Body of pancreas (tissue), 4 donors: ENCODE measurements at regions not wholly inside any gene's neighbourhood (a gene's known extent, or its start where the extent isn't known, plus 50 kb on each side); places are given as distances from the start of the nearest gene placed in this dataset.

Experiments
- ATAC-seq: fragments of 150-250 bp; one replicate; pipeline ENCODE4 v1.9.1; 2016
- DNase-seq, 4 donors: peaks; one replicate each; pipeline ENCODE4 v3.0.0-alpha.2; 2019
- H3K27ac ChIP-seq, 4 donors: fragments of 200-600 bp; sonication (generic); 1 replicate in 3 of 4; 2 replicates in 1 of 4; pipeline versions ENCODE4 v1.5.1 to v1.6.1; 2016 to 2019; ENCODE audit warnings: mild to moderate bottlenecking in 1 of 4, mixed read lengths in 1 of 4, moderate library complexity in 1 of 4
- H3K27me3 ChIP-seq, 2 donors: fragments of 200-600 bp; sonication (generic); one replicate each; pipeline ENCODE4 v1.6.0; 2016; ENCODE audit warnings: mild to moderate bottlenecking in 1 of 2
- H3K36me3 ChIP-seq, 2 donors: fragments of 200-600 bp; sonication (generic); replicated peaks in 1 of 2; 2 replicates each; pipeline ENCODE4 v1.5.1; 2016; ENCODE audit warnings: low read depth in 2 of 2; ENCODE audit not compliant: insufficient read depth in 1 of 2
- H3K4me1 ChIP-seq: fragments of 200-600 bp; sonication (generic); one replicate; pipeline ENCODE4 v1.6.0; 2016
- H3K4me3 ChIP-seq, 2 donors: fragments of 200-600 bp; sonication (generic); 1 replicate in 1 of 2; 2 replicates in 1 of 2; pipeline ENCODE4 v1.5.1; 2016 to 2019
- H3K9me3 ChIP-seq, 3 donors: fragments of 200-600 bp; sonication (generic); 1 replicate in 2 of 3; 2 replicates in 1 of 3; pipeline ENCODE4 v1.5.1; 2016
- POLR2A ChIP-seq, 3 donors: fragments of 450-650 bp; IDR thresholded peaks; one replicate each; pipeline ENCODE4 v1.6.1; 2016; ENCODE audit warnings: antibody characterized with exemption in 3 of 3, mild to moderate bottlenecking in 2 of 3
- WGBS, 2 donors: methylation state at CpG; one replicate each; pipeline ENCODE4 v1.1.5; 2017; 5-methylcytosine and 5-hydroxymethylcytosine counted together
- intact Hi-C: fragments of 100-400 bp; cut with DNase I; formaldehyde crosslinking; loops from one replicate; pipeline ENCODE4 v1.15.1; 2023
- TF ChIP-seq, protein P1 (sequence below), 7 experiments: fragments of 450-650 bp in 4 of 7; fragments of 200-600 bp in 3 of 7; sonication (generic) in 3 of 7; IDR thresholded peaks; one replicate each; pipeline ENCODE4 v1.5.1; 2016 to 2019; ENCODE audit warnings: antibody characterized with exemption in 7 of 7

DNA sequence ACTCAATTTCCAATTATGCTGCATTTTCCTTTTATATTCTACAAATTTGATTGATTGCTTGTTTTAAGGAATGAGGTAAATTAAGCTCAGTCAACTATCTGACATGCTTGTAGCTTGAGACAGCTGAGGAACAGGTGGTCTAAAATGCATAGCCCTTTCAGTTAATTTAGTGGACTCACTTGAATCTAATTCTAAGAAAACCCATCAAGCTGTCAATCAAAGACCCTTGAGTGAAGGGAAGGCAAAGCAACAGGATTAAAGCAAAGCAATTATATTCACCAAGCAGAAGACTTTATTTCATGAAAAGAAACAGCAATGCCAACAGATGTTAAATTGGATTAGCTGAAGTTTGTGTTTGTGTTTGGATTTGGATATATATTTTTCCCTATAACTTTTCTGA lies 228.5 kb downstream of the ARPP21 start:
- intact Hi-C loops, result no loop called here
- ATAC-seq (no peak), DNase-seq (no peak)
- Histone ChIP-seq H3K4me1 (no peaks in the 10 kb centered on the region), H3K9me3 (no peaks in the 10 kb centered on the region), H3K27ac (no peak overlapping the region), H3K4me3 (no peak overlapping the region), H3K27me3 (no peaks in the 10 kb centered on the region), H3K36me3 (no peaks in the 10 kb centered on the region)
- TF ChIP-seq POLR2A (IDR thresholded peaks at IDR 0.05), result no peak
- TF ChIP-seq, protein P1, sequence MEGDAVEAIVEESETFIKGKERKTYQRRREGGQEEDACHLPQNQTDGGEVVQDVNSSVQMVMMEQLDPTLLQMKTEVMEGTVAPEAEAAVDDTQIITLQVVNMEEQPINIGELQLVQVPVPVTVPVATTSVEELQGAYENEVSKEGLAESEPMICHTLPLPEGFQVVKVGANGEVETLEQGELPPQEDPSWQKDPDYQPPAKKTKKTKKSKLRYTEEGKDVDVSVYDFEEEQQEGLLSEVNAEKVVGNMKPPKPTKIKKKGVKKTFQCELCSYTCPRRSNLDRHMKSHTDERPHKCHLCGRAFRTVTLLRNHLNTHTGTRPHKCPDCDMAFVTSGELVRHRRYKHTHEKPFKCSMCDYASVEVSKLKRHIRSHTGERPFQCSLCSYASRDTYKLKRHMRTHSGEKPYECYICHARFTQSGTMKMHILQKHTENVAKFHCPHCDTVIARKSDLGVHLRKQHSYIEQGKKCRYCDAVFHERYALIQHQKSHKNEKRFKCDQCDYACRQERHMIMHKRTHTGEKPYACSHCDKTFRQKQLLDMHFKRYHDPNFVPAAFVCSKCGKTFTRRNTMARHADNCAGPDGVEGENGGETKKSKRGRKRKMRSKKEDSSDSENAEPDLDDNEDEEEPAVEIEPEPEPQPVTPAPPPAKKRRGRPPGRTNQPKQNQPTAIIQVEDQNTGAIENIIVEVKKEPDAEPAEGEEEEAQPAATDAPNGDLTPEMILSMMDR (IDR thresholded peaks at IDR 0.05), result no peak

DNA sequence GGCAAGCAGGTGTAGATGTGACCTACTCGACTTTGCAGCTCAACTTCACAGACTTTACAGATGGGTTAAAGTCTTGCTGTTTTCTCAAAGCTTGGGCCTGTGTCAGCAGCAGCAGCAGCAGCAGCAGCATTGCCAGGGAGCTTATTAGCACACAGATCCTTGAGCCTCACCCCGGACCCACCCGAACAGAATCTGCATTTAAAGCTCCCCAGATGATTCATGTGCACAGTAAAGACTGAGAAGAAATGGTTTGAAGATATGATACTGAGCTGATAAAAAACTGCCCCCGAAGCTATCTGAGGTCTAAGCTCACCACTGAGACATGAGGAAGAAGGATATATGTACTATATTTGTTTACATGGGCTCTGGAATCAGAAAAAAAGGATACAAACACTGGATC lies 231.7 kb downstream of the ARPP21 start:
- H3K9me3 ChIP-seq, result no peaks in the 10 kb centered on the region
- no peaks in the 10 kb centered on the region for H3K27me3 ChIP-seq
- DNase-seq, result no peak
- no peaks in the 10 kb centered on the region for H3K36me3 ChIP-seq
- intact Hi-C loops, result no loop called here
- TF ChIP-seq, protein P1 (IDR thresholded peaks at IDR 0.05), result no peak
- no peak for TF ChIP-seq POLR2A (IDR thresholded peaks at IDR 0.05)
- ATAC-seq, result no peak
- no peak overlapping the region for H3K4me3 ChIP-seq
- no peak overlapping the region for H3K27ac ChIP-seq
- WGBS, 2 donors, result 46 to 48% methylated on average over 4 of the region's 4 CpGs
- no peaks in the 10 kb centered on the region for H3K4me1 ChIP-seq

DNA sequence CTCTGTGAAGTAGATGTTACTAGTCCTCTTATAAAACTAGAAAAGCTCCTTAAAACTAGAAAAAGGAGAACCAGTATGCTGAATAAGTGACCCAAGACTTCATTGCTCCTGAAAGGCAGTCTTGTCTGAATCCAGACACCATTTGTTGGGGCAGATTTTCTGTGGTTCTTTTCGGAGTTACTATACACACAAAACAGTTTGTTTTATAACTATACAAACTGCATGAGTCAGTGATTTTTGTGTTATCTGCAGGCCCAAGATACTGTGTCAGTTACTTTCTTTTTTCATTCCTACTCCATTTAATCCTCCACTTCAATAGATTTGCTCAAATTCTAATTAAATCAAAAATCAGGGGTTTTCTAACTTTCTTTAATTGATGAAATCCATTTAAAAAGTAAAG lies 244.6 kb downstream of the ARPP21 start:
- Histone ChIP-seq H3K36me3 (no peaks in the 10 kb centered on the region), H3K4me3 (no peak overlapping the region), H3K9me3 (no peaks in the 10 kb centered on the region), H3K4me1 (no peaks in the 10 kb centered on the region), H3K27me3 (no peaks in the 10 kb centered on the region), H3K27ac (no peak overlapping the region)
- DNase-seq (no peak), ATAC-seq (no peak)
- intact Hi-C loops, result no loop called here
- TF ChIP-seq, protein P1 (IDR thresholded peaks at IDR 0.05), result no peak
- no peak for TF ChIP-seq POLR2A (IDR thresholded peaks at IDR 0.05)
- 32 to 37% methylated on average over 1 of the region's 1 CpG for WGBS, 2 donors

DNA sequence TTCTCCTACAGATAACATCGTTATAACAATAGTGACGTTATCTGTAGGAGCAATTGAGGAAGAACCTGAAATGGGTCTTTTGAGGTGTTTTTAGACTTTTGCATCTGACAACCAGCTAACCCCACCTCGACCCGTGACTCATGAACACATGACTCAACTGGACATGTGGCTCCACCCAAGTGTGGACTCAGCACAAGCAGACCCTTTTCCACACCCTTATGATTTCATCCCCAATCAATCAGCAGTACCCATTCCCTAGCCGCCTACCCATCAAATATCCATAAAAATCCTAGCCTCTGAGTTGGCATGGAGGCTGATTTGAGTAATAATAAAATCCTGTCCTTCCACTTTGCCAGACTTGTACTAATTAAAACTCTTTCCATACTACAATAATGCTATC lies 255.4 kb downstream of the ARPP21 start:
- Histone ChIP-seq H3K4me3 (no peak overlapping the region), H3K9me3 (no peaks in the 10 kb centered on the region), H3K27ac (no peak overlapping the region), H3K4me1 (no peaks in the 10 kb centered on the region), H3K36me3 (no peaks in the 10 kb centered on the region), H3K27me3 (no peaks in the 10 kb centered on the region)
- intact Hi-C loops, result no loop called here
- ATAC-seq (no peak), DNase-seq (no peak)
- WGBS, 2 donors, result 71 to 72% methylated on average over 5 of the region's 5 CpGs
- TF ChIP-seq POLR2A (IDR thresholded peaks at IDR 0.05), result no peak
- TF ChIP-seq, protein P1 (IDR thresholded peaks at IDR 0.05), result no peak

DNA sequence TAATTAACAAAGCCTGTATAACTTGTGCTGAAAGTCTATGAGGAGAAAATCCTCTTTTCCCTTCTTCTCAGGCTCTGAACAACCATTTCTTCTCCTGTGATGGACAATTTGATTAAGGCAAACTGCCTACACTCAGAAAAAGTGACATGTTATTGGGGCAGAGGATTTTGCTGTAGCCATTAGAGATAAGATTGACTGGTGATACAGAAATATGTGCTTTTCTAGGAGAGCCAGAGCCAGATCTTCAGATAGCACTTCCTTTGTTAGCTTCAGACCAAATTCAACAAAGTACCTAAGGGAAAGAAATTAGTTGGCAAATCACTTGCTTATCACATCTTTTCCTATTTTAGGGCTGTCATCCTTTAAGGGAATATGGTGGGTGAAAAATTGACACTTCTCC lies 259.9 kb downstream of the ARPP21 start:
- intact Hi-C loops, result no loop called here
- Histone ChIP-seq H3K27ac (no peak overlapping the region), H3K4me1 (no peaks in the 10 kb centered on the region), H3K4me3 (no peak overlapping the region), H3K27me3 (no peaks in the 10 kb centered on the region), H3K9me3 (no peaks in the 10 kb centered on the region), H3K36me3 (no peaks in the 10 kb centered on the region)
- no peak for ATAC-seq
- TF ChIP-seq, protein P1 (IDR thresholded peaks at IDR 0.05), result no peak
- TF ChIP-seq POLR2A (IDR thresholded peaks at IDR 0.05), result no peak
- DNase-seq, result no peak
